Rectal smooth muscle tissue (tissue), 1 donor: ENCODE measurements at regions not wholly inside any gene's neighbourhood (a gene's known extent, or its start where the extent isn't known, plus 50 kb on each side); places are given as distances from the start of the nearest gene placed in this dataset.

Experiments
- H3K27ac ChIP-seq: one replicate; pipeline ENCODE4 v1.7.0; 2013; ENCODE audit warnings: low read depth, low read length, inconsistent platforms
- H3K27me3 ChIP-seq: one replicate; pipeline ENCODE4 v1.7.0; 2013; ENCODE audit warnings: low read length; ENCODE audit not compliant: control insufficient read depth, insufficient read depth
- H3K36me3 ChIP-seq: one replicate; pipeline ENCODE4 v1.7.0; 2013; ENCODE audit warnings: low read length; ENCODE audit not compliant: control insufficient read depth, insufficient read depth
- H3K4me1 ChIP-seq: one replicate; pipeline ENCODE4 v1.7.0; 2013; ENCODE audit warnings: low read length; ENCODE audit not compliant: control insufficient read depth, insufficient read depth
- H3K4me3 ChIP-seq: one replicate; pipeline ENCODE4 v1.7.0; 2013; ENCODE audit warnings: low read length
- H3K9ac ChIP-seq: one replicate; pipeline ENCODE4 v1.7.0; 2013; ENCODE audit warnings: low read length

DNA sequence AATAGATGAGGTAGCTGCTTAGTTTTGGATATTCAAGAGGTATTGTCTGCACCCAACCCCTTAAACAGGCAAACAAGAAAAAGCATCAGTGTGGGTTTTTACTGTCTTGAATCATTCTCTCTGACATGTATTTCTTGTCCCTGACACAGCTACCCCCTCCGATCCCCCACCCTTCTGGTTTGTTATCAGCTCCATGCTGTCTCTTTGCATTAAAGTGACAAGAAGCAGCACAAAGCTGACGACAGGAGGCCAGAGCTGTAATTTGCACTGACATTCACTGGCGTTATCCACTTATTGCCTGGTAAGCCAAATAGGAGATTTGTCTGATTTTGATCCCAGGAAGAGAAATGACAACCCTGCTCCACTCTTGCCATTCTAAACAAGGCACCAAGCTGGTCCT is 83.3 kb upstream of the SNRK start:
- no peaks in the 10 kb centered on the region for H3K36me3 ChIP-seq

GRCh38 chr3:43201581-43201980 is 84.8 kb upstream of the SNRK start:
- H3K4me3 ChIP-seq: no peak overlapping the region
- no peaks in the 10 kb centered on the region for H3K36me3 ChIP-seq
- H3K27me3 ChIP-seq: no peaks in the 10 kb centered on the region
- no peak overlapping the region for H3K9ac ChIP-seq
- no peak overlapping the region for H3K27ac ChIP-seq
- H3K4me1 ChIP-seq: no peaks in the 10 kb centered on the region

More for the DNA sequence above, 83.3 kb upstream of the SNRK start:
- H3K9ac ChIP-seq: no peak overlapping the region
- H3K4me1 ChIP-seq: no peaks in the 10 kb centered on the region
- H3K27ac ChIP-seq: no peak overlapping the region
- H3K4me3 ChIP-seq: no peak overlapping the region
- H3K27me3 ChIP-seq: no peaks in the 10 kb centered on the region

DNA sequence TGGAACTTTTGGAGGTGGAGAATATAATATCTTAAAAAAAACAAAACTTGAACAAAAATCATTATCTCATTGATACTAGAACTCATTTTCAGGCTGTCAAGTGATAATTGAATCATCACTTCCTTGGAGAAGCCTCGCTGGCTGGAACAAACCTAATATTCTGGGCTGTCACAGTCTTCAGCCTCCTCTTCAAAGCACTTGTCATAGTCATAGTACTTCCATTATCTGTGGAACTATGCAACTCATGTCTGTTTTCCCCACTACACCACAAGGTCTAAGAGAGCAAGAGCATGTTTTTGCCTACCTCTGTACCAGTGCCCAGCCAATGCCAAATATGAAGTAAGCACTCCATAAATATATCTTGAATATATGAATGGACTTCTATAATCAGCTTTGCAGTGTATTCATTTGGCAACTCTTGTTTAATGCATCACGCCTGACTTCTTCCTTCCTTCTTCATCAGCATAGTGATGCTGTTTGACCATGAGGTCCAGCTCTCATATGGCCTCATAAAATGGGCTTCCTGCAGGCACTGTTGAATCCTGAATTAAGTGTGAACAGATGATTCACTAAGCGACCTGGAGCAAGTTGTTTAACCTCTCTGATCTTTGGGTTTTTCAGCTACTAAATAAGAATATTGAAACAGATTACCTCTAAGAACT is 86.6 kb upstream of the SNRK start:
- Histone ChIP-seq H3K4me3 (no peak overlapping the region), H3K4me1 (no peaks in the 10 kb centered on the region), H3K9ac (no peak overlapping the region), H3K27ac (no peak overlapping the region), H3K36me3 (no peaks in the 10 kb centered on the region), H3K27me3 (no peaks in the 10 kb centered on the region)

GRCh38 chr3:43198791-43199644 is 87.3 kb upstream of the SNRK start:
- H3K4me3 ChIP-seq: no peak overlapping the region
- no peaks in the 10 kb centered on the region for H3K36me3 ChIP-seq
- H3K27me3 ChIP-seq: no peaks in the 10 kb centered on the region
- no peak overlapping the region for H3K27ac ChIP-seq
- no peaks in the 10 kb centered on the region for H3K4me1 ChIP-seq
- H3K9ac ChIP-seq: no peak overlapping the region

DNA sequence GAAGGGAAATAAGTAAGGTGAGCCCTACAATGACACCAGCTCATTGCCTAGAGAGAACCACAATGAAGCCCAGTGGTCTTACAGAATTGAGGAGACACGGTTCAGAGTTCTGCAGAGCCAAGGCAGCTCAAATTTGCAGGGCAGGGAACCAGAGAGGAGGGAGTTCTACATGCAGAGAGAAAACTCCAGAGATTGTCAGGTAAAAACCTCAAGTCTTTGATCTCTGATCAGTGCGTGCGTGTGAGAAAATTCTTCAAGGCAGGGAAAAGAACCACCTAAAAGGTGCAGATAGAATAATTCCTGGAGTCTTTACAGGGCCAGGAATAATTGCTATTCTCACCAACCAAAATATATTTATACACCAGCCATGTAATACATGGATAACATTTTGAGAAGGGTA is 88.0 kb upstream of the SNRK start:
- no peak overlapping the region for H3K27ac ChIP-seq
- H3K27me3 ChIP-seq: no peaks in the 10 kb centered on the region
- H3K36me3 ChIP-seq: no peaks in the 10 kb centered on the region
- no peak overlapping the region for H3K9ac ChIP-seq
- H3K4me1 ChIP-seq: no peaks in the 10 kb centered on the region
- no peak overlapping the region for H3K4me3 ChIP-seq

DNA sequence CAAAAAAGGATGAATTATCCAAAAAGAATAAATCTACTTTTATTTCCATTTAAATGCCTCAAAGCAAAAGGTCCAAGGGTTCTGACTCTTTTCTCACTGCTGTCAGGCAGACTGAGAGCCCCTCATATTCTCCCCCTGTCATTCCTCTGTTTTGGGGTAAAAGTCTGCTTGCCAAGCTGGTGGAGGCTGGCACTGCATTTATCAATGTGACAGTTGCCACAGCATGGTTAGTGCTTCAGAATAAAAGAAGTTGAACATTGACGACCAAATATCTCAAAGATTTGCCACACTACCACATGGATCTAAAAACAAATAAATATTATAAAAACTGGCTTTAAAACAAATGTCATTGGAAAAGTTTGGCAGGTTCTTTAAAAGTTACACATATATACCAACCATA is 89.2 kb upstream of the SNRK start:
- no peak overlapping the region for H3K9ac ChIP-seq
- no peak overlapping the region for H3K4me3 ChIP-seq
- no peaks in the 10 kb centered on the region for H3K4me1 ChIP-seq
- H3K36me3 ChIP-seq: no peaks in the 10 kb centered on the region
- H3K27me3 ChIP-seq: no peaks in the 10 kb centered on the region
- no peak overlapping the region for H3K27ac ChIP-seq

DNA sequence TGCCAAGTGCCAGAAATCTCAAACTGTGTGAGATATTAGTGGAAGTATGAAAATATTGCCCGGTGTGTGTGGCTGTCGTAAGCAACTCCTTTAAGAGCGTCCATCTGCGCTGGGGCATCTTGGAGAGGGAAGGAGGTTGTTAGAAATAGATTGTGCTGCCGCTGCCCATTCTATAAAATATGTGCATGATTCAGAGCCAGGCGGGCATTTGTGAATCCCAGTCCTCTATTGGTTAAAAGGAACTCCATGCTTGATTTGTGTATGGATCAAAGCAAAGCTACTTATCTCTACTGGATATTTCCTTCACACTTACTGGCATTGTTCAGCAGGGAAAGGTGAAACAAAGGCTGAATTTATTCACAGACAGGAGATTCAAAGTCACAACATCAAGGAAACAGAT is 89.6 kb upstream of the SNRK start:
- Histone ChIP-seq H3K4me1 (no peaks in the 10 kb centered on the region), H3K27me3 (no peaks in the 10 kb centered on the region), H3K27ac (no peak overlapping the region), H3K9ac (no peak overlapping the region), H3K4me3 (no peak overlapping the region), H3K36me3 (no peaks in the 10 kb centered on the region)

GRCh38 chr3:43195115-43195498 is 89.2 kb upstream of the POMGNT2 start:
- Histone ChIP-seq H3K9ac (no peak overlapping the region), H3K27me3 (no peaks in the 10 kb centered on the region), H3K4me1 (no peaks in the 10 kb centered on the region), H3K36me3 (no peaks in the 10 kb centered on the region), H3K4me3 (no peak overlapping the region), H3K27ac (no peak overlapping the region)

- Histone ChIP-seq H3K27ac (no peak overlapping the region), H3K9ac (no peak overlapping the region), H3K36me3 (no peaks in the 10 kb centered on the region), H3K4me1 (no peaks in the 10 kb centered on the region), H3K4me3 (no peak overlapping the region), H3K27me3 (no peaks in the 10 kb centered on the region)
Observed at GRCh38 chr3:43194490-43195114, 88.7 kb upstream of the POMGNT2 start.

GRCh38 chr3:43194069-43194468 is 88.2 kb upstream of the POMGNT2 start:
- no peak overlapping the region for H3K4me3 ChIP-seq
- H3K27me3 ChIP-seq: no peaks in the 10 kb centered on the region
- no peaks in the 10 kb centered on the region for H3K4me1 ChIP-seq
- H3K9ac ChIP-seq: no peak overlapping the region
- H3K36me3 ChIP-seq: no peaks in the 10 kb centered on the region
- H3K27ac ChIP-seq: no peak overlapping the region

DNA sequence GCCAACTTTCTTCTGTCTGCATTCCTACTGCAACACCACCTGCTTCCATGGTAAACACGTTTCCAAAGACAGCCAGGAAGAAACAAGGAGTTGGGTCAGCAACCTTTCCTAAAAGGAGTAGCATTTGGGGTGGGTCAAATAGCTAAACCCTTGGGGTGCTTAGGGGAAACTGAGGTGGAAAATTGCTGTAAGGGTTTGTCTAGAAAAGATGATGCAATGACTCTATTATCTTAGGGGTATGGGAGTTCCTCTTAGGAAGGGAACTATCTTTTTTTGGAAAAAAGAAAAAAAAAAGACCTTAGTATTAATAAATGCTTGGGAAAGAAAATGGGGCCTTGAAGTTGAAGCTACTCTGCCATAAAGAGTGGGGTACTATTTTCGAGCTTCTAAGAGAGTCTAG is 86.1 kb upstream of the POMGNT2 start:
- Histone ChIP-seq H3K36me3 (no peaks in the 10 kb centered on the region), H3K27ac (no peak overlapping the region), H3K4me1 (no peaks in the 10 kb centered on the region)

GRCh38 chr3:43191116-43191515 is 85.2 kb upstream of the POMGNT2 start:
- Histone ChIP-seq H3K36me3 (no peaks in the 10 kb centered on the region), H3K4me1 (no peaks in the 10 kb centered on the region), H3K9ac (no peak overlapping the region), H3K27me3 (no peaks in the 10 kb centered on the region), H3K27ac (no peak overlapping the region), H3K4me3 (no peak overlapping the region)

More for the DNA sequence above, 86.1 kb upstream of the POMGNT2 start:
- Histone ChIP-seq H3K4me3 (no peak overlapping the region), H3K9ac (no peak overlapping the region), H3K27me3 (no peaks in the 10 kb centered on the region)
